ENCODE measurements at regions not wholly inside any gene's neighbourhood (a gene's known extent, or its start where the extent isn't known, plus 50 kb on each side); places are given as distances from the start of the nearest gene placed in this dataset.
"Not testable (repeated sequence)": the region's sequence is repeated elsewhere in the genome, so short reads cannot be mapped to it uniquely, and the experiment has no call there.

DNA sequence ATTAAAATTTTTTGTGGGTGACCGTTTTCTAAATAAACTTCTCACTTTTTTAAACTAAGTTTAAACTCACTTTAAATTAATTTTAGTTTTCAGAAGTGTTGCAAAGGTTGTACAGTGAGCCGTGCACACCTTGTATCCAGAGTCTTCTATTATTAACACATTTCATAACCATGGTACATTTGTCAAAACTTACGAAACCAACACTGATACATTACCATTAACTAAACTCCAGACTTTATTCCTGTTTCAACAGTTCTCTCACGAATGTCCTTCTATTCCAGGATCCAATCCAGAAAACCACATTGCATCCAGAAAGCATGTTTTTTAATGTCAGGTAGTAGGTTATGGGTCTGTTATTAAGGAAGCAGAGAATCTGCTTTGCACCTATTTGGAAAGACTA is 319.9 kb downstream of the CBLN4 start:
- no peak for DNase-seq (ENCODE audit: low spot score)

- DNase-seq (ENCODE audit: low spot score) = no peak
Observed at GRCh38 chr20:55684578-55684977, 320.7 kb downstream of the CBLN4 start.

GRCh38 chr20:55678970-55679667 is 326.2 kb downstream of the CBLN4 start:
- DNase-seq (ENCODE audit: low spot score) = no peak

DNA sequence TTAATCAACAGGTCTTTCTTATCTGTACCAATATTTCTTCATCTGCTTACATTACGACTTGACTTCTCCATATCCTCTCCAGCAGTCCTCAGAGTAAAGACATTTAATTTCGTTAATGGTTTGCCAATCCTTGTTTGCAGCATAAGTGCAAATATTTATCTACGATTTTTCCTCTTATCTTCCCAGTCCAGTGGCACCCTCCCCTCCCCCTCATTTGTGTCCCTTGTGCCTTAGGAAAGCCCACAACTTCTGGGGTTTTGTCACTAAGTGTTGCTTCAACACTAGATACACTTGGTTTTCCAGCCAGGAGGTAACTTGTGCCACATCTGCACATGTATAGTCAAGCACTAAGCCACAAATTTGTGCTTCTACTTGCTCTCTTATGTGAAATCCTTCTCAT is 327.2 kb downstream of the CBLN4 start:
- no peak for DNase-seq (ENCODE audit: low spot score)

GRCh38 chr20:55677011-55677410 is 328.3 kb downstream of the CBLN4 start:
- DNase-seq (ENCODE audit: low spot score) = no peak

- DNase-seq (ENCODE audit: low spot score) = no peak
Observed at GRCh38 chr20:55676097-55676496, 329.2 kb downstream of the CBLN4 start.

GRCh38 chr20:55668631-55669030 is 336.7 kb downstream of the CBLN4 start:
- no peak for DNase-seq (ENCODE audit: low spot score)

DNA sequence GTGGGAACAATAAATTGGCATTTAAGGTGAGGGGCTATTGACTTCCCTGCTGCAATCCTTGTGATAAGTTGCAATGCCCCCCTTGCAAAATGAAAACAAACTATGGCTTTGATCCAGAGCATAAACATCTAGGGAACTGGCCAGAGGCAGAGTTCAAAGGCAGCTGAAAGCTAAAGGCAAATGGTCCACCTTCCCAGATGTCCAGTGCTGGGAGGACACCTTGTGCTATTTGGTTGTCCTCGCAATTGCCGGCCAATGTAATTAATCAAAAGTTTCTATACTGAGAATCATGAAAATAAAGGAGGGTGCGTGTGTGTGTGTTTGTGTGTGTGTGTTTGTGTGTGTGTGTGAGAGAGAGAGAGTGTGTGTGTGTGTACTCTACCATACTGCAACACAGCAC is 337.4 kb downstream of the CBLN4 start:
- no peak for DNase-seq (ENCODE audit: low spot score)

GRCh38 chr20:55667024-55667423 is 338.3 kb downstream of the CBLN4 start:
- DNase-seq (ENCODE audit: low spot score) = no peak

- DNase-seq (ENCODE audit: low spot score) = no peak
Observed at GRCh38 chr20:55656231-55656775, 349.0 kb downstream of the CBLN4 start.

- DNase-seq (ENCODE audit: low spot score) = no peak
Observed at GRCh38 chr20:55650657-55651360, 354.5 kb downstream of the CBLN4 start.

- DNase-seq (ENCODE audit: low spot score) = no peak
Observed at GRCh38 chr20:55649254-55649653, 356.1 kb downstream of the CBLN4 start.

DNA sequence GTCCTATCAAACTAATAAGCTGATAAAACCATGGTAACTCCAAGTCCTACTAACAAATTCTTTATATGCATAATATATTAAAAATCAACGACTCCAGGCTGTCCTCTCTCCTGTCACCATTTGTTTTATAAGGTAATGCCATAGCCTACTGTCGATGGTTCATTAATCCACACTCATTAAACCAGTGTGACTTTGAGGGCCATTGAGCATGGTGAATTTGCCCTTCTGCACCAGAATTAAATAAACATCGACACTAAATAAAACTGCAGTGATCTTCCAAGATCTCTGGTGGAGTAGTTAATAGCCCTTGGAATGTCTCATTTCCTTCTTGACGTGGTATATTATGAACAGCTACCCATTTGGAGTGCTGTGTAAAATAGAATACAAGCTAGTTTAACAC is 358.5 kb downstream of the CBLN4 start:
- no peak for DNase-seq (ENCODE audit: low spot score)

DNA sequence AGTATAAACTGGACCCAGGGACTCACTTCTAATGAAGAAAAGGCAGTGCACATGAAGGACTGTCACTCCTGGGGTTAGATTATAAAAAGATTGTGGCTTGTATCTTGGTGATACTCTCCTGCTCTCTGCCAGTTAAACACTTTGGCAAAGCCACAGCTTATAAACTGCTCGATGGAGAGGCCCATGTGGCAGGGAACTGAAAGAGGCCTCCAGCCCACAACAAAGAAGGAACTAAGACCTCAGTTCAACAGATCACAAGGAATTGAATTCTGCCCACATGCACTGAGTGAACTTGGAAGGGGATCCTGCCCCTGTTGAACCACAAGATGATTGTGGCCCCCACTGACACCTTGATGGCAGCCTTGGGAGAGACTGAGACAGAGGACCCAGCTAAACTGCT is 363.8 kb downstream of the CBLN4 start:
- DNase-seq (ENCODE audit: low spot score) = no peak

GRCh38 chr20:55635870-55636269 is 369.4 kb downstream of the CBLN4 start:
- no peak for DNase-seq (ENCODE audit: low spot score)

GRCh38 chr20:55632592-55632991 is 372.7 kb downstream of the CBLN4 start:
- DNase-seq (ENCODE audit: low spot score) = no peak

- DNase-seq (ENCODE audit: low spot score) = not testable (repeated sequence)
Observed at GRCh38 chr20:55629143-55629542, 376.2 kb downstream of the CBLN4 start.

DNA sequence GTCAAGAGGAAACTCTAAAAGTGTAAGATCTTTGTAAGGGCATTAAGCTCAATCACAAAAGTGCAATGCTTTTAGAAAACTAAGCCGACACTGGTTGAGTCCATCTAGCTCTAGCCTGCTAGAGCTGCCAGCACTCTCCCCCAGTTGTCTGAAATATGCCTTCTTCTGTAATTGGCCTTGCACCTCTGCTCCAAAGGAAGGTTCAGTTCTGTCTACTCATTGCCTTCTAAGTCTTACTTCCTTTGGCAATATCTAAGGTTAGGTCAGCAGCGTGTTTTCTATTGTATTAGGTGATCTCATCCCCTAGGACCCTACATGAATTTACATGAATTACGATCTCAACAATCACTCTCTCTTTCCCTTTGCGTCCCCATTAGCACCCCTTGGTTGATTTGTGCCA is 378.6 kb downstream of the CBLN4 start:
- DNase-seq (ENCODE audit: low spot score) = no peak

DNA sequence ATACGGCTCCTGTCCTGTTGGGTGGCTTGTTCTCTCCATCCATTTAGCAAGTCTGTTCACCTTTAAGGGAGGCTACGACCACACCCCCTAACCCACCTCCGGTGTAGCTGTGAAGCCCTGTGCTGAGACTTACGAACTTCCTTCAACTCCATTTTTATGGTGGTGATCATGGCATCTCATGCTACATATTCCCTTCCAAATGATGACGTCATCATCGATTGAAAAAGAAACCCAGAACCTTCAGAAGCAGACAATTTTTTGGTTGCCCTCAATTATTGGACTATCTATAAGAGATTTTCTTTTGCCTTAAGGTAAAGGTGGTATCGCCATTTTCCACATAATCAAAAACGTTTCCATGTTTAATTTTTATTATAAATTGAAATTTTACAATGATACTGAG is 389.0 kb downstream of the CBLN4 start:
- no peak for DNase-seq (ENCODE audit: low spot score)

DNA sequence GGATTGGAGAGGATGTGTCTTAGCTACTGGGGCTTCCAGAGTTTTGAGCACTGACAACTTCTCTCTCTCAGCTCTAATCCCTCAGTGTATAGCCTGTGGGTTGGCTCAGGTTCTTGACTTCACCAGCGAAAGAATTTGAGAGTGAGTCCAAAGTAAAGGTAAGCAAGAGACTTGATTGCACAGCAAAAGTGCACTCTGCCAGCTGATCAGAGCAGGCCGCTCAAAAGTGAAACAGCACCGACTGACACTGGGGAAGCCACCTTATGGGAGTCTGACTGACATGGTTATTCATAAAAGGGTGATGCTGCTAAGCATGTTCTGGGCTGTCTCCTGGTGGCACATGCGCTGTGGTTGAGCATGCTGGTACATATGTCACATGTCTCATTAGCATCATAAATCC is 389.5 kb downstream of the CBLN4 start:
- no peak for DNase-seq (ENCODE audit: low spot score)

DNA sequence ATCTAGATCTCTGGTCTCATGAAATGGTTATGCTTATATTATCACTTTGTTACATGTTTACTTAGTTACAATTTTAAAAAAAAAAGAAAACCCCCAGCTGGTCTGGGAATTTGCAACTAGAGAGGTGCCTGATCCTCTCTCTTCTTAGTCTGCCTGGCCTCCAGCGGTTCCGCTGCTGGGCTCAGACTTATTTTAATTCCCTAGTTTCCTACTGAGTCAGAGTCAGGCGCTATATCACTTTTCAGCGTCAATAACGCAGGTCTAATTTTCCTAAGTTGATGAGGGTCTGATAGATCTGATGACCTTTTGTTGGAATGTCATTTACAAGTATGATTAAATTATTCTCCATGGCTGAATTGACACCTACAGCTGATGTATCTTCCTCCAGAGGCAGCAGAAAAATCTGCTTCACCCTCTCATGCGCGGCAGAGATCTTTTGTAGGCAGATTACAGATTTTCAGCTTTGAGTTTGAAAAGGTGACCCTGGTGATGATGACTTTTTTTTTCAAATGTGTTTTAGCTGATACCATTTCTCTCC is 391.0 kb downstream of the CBLN4 start:
- DNase-seq (ENCODE audit: low spot score) = no peak

GRCh38 chr20:55610756-55611155 is 394.6 kb downstream of the CBLN4 start:
- DNase-seq (ENCODE audit: low spot score) = no peak

- no peak for DNase-seq (ENCODE audit: low spot score)
Observed at GRCh38 chr20:55605594-55605993, 399.7 kb downstream of the CBLN4 start.
